ENCODE measurements at regions not wholly inside any gene's neighbourhood (a gene's known extent, or its start where the extent isn't known, plus 50 kb on each side); places are given as distances from the start of the nearest gene placed in this dataset.
"Not testable (repeated sequence)": the region's sequence is repeated elsewhere in the genome, so short reads cannot be mapped to it uniquely, and the experiment has no call there.

DNA sequence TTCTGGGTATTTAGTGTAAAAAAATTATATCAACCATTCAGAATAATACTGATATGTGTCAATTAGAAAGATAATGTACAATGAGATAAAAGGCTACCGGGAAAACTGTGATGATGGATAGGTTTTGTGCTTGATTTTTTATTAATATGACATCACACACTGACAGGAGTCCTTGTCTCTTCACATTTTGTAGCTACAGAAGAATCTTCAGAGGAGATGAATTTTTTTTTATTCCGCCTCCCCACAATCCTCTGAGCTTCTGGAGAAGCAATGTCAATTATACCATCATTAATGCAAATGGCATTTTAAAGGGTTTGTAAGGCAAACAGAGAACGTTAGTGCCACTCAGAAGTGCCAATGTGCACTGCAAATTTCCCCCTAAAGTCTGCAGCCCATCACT, 131.7 kb upstream of the CCNG1 start:
- TF ChIP-seq, protein P1, sequence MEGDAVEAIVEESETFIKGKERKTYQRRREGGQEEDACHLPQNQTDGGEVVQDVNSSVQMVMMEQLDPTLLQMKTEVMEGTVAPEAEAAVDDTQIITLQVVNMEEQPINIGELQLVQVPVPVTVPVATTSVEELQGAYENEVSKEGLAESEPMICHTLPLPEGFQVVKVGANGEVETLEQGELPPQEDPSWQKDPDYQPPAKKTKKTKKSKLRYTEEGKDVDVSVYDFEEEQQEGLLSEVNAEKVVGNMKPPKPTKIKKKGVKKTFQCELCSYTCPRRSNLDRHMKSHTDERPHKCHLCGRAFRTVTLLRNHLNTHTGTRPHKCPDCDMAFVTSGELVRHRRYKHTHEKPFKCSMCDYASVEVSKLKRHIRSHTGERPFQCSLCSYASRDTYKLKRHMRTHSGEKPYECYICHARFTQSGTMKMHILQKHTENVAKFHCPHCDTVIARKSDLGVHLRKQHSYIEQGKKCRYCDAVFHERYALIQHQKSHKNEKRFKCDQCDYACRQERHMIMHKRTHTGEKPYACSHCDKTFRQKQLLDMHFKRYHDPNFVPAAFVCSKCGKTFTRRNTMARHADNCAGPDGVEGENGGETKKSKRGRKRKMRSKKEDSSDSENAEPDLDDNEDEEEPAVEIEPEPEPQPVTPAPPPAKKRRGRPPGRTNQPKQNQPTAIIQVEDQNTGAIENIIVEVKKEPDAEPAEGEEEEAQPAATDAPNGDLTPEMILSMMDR (IDR thresholded peaks at IDR 0.05; ENCODE audit: control insufficient read depth, insufficient read depth, low read depth, low read length, missing control alignments) = no peak
- no peak overlapping the region for H3K4me3 ChIP-seq (ENCODE audit: control insufficient read depth, low read depth, low read length)
- DNase-seq (ENCODE audit: low read depth) = no peak

DNA sequence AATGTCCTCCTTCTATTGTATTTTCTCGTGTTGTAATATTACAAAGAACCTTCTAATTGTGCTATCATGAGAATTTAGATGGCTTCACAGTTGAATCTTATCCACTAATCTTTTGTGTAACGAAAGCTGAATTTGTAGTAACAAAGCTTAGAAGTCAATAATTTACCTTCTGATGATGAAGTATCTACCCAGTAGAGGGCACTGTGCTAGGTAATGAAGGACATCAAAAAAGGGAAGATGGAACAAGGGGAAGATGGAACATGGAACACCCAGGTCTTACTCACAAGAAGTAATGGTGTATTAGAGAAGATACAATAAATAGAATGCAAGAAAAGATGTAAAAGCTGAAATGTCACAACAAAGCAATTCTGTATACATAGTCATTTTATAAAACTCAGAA, 131.0 kb upstream of the CCNG1 start:
- DNase-seq (ENCODE audit: low read depth) = no peak
- TF ChIP-seq, protein P1 (IDR thresholded peaks at IDR 0.05; ENCODE audit: control insufficient read depth, insufficient read depth, low read depth, low read length, missing control alignments) = no peak
- H3K4me3 ChIP-seq (ENCODE audit: control insufficient read depth, low read depth, low read length) = no peak overlapping the region

GRCh38 chr5:163309914-163310313, 127.5 kb upstream of the CCNG1 start:
- H3K4me3 ChIP-seq (ENCODE audit: control insufficient read depth, low read depth, low read length) = no peak overlapping the region
- DNase-seq (ENCODE audit: low read depth) = no peak
- TF ChIP-seq, protein P1 (IDR thresholded peaks at IDR 0.05; ENCODE audit: control insufficient read depth, insufficient read depth, low read depth, low read length, missing control alignments) = no peak

DNA sequence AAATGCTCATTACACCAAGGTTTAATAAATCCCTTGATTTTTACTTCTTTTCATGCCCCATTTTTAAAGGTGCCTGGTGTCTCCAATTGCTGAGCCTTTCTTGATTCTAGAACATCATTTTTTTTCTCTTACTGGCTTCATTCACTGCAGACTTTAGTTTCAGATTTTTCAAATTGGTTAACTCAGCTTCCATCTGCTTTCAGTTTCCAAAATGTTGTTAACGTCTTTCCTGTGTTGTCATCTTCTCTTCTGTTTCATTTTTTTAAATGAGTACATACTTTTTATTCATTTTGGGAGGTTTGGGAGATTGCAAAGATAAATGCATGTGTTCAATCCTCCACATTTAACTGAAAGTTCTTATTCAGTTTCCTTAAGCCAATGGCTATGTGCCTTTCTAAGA, 126.4 kb upstream of the CCNG1 start:
- TF ChIP-seq, protein P1 (IDR thresholded peaks at IDR 0.05; ENCODE audit: control insufficient read depth, insufficient read depth, low read depth, low read length, missing control alignments) = no peak
- DNase-seq (ENCODE audit: low read depth) = no peak
- no peak overlapping the region for H3K4me3 ChIP-seq (ENCODE audit: control insufficient read depth, low read depth, low read length)

GRCh38 chr5:163312598-163312997, 124.8 kb upstream of the CCNG1 start:
- no peak overlapping the region for H3K4me3 ChIP-seq (ENCODE audit: control insufficient read depth, low read depth, low read length)
- TF ChIP-seq, protein P1 (IDR thresholded peaks at IDR 0.05; ENCODE audit: control insufficient read depth, insufficient read depth, low read depth, low read length, missing control alignments) = no peak
- no peak for DNase-seq (ENCODE audit: low read depth)

GRCh38 chr5:163313049-163313448, 124.3 kb upstream of the CCNG1 start:
- not testable (repeated sequence) for DNase-seq (ENCODE audit: low read depth); H3K4me3 ChIP-seq (ENCODE audit: control insufficient read depth, low read depth, low read length)

DNA sequence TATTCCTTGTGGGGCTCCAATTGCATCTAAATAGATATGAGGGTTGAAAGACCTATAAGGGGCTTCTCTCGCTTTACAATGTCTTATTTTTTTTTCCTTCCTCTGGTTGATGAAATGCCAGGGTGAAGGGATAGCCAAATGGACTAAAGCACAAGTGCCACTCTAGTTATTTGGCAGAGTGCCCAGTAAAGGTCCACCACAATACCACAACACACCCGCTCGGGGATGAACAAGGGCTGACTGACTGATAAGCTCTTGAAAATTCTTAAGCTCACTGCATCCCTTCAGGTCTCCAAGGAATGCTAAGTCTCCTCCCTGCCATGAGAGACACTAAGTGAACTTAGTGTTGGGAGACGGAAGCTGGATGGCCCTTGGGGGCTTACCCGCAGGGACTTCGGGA, 121.0 kb upstream of the CCNG1 start:
- DNase-seq (ENCODE audit: low read depth); H3K4me3 ChIP-seq (ENCODE audit: control insufficient read depth, low read depth, low read length): not testable (repeated sequence)

GRCh38 chr5:163318707-163319106, 118.7 kb upstream of the CCNG1 start:
- TF ChIP-seq, protein P1 (IDR thresholded peaks at IDR 0.05; ENCODE audit: control insufficient read depth, insufficient read depth, low read depth, low read length, missing control alignments) = no peak
- H3K4me3 ChIP-seq (ENCODE audit: control insufficient read depth, low read depth, low read length) = no peak overlapping the region
- DNase-seq (ENCODE audit: low read depth) = no peak

Measured in AG09309 (cell line).